Inflammatory macrophage treated with lipopolysaccharide for 4 hours (primary cell): ENCODE measurements at regions not wholly inside any gene's neighbourhood (a gene's known extent, or its start where the extent isn't known, plus 50 kb on each side); places are given as distances from the start of the nearest gene placed in this dataset.
A peak's percentile ranks its signal among the peaks of the same experiment; 100 is the strongest.
"Not testable (repeated sequence)": the region's sequence is repeated elsewhere in the genome, so short reads cannot be mapped to it uniquely, and the experiment has no call there.

Experiments used
- DNase-seq: peaks from one replicate; pipeline ENCODE4 v3.0.0-alpha.2; 2020

DNA sequence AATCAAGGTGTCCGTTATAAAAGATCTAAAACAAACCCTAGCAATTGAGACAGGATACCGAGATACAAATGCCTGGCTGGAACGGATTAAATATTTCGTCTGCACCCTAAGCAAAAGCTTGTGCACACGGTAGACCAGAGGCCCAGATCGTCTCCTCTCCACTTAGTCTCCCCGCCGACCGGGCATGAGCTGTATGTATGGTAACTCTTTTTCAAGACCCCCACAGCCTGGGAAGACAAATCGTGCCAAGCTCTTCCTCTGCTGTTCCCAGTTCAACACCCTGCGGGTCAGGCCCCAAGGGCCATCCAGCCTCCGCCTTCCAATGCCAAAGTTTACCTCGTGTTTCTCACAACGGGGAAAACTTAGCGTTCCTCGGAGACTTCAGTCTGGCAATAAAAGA is 285.7 kb upstream of the GALNT17 start:
- no peak for DNase-seq

GRCh38 chr7:70849580-70850235 is 282.2 kb upstream of the GALNT17 start:
- no peak for DNase-seq

- no peak for DNase-seq
These were observed 276.6 kb upstream of the GALNT17 start for GRCh38 chr7:70855373-70855772.

GRCh38 chr7:70856901-70857630 is 274.9 kb upstream of the GALNT17 start:
- peak; percentile 48 for DNase-seq

DNA sequence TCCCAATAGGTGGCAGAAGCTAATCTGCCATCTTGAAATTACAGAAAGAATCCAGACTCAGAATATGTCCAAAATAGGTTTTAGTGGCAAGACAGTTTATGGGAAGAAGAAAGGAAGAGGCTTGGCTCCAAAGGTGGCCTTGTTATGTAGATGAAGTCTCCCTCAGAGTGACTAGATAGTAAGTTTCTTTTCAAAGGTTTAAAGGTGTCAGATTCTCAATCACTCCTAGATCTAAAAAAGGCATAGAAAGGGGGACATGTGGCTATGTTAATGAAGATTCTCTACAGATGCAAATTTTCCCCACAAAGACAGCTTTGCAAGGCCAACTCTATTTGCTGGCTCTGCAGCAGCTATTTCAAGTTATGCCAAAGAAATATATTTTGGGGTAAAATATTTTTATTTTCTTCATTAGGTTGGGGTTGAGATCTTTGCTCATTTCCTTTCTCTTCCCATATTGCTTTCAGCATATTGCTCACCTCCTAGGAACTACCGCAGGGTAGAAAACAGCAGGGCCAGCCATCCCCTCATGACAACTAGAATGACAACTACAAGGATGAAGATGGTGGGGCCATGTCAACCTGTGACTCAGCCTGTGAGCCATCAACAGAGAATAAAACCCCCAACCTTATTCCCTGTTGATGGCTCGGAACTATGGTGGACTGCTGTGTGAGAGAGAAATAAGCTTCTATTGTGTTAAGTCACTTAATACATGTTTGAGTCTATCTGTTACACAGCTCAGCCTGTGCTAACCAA is 274.0 kb upstream of the GALNT17 start:
- no peak for DNase-seq

GRCh38 chr7:70867513-70867912 is 264.4 kb upstream of the GALNT17 start:
- no peak for DNase-seq

GRCh38 chr7:70870349-70870748 is 261.6 kb upstream of the GALNT17 start:
- no peak for DNase-seq

- DNase-seq, result no peak
These were observed 259.8 kb upstream of the GALNT17 start for GRCh38 chr7:70872188-70872587.

DNA sequence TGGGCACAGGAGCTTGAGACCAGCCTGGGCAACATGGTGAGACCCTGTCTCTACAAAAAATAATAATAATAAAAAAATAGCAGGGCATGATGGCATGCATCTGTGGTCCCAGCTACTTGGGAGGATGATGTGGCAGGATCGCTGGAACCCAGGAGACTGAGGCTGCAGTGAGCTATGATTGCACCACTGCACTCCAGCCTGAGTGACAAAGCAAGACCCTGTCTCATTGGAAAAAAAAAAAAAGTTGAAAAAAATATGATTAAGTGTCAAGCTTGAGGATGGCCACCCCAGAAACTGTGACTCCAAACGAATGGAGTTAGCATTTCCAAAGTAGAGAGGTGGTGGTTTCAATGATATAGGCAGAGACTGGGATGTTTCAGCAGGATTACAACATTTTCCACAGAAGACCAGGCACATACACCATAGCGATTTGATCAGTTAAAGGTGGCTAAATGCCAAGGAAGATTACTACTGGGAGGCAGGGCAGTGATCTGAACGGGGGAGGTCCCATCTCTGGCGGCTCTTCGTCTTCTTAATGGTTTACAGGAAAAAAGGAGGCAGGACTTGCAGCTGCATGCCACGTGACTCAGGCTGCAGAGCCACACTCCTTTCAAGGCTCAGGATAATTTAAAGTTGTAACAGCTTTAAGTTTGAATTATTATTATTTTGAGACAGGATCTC is 250.6 kb upstream of the GALNT17 start:
- DNase-seq, result no peak

GRCh38 chr7:70883750-70884439 is 248.0 kb upstream of the GALNT17 start:
- DNase-seq, result no peak

- DNase-seq, result no peak
These were observed 247.5 kb upstream of the GALNT17 start for GRCh38 chr7:70884440-70884764.

DNA sequence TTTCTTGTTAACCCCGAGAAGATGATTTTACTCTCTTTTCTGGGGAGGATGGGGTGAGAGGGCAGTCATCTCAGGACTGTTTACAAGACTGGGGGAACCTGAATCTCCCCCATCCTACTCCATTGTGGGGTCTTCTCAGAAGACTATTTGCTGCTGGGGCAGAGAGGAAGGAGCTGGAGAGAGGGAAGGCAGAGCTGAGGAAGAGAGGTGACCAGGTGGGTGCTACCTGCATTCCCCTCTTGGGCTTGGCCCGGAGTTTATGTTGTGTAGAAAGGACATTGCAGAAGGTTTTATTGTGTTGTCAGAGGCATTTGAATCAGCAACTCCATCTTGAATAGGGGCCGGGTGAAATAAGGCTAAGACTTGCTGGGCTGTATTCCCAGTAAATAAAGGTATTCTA is 247.1 kb upstream of the GALNT17 start:
- DNase-seq, result no peak

GRCh38 chr7:70886547-70886946 is 245.4 kb upstream of the GALNT17 start:
- no peak for DNase-seq

DNA sequence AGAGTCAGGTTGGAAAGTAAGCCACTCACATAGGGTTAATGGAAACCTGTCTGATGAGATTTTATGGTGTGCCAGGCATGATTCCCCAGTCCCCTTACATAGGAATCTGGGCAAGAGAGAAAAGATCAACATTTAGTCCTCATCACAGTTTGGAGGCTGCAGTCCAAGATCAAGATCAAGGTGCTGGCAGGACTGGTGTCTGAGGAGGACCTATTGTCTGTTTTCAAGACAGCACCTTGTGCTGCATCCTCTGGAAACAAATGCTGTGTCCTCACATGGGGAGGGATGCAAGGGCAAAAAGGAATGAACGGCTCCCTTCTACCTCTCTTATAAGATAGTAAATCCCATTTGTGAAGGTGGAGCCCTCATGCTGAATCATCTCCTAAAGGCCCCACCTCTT is 244.8 kb upstream of the GALNT17 start:
- DNase-seq, result no peak

- DNase-seq, result no peak
These were observed 241.6 kb upstream of the GALNT17 start for GRCh38 chr7:70890147-70890969.

DNA sequence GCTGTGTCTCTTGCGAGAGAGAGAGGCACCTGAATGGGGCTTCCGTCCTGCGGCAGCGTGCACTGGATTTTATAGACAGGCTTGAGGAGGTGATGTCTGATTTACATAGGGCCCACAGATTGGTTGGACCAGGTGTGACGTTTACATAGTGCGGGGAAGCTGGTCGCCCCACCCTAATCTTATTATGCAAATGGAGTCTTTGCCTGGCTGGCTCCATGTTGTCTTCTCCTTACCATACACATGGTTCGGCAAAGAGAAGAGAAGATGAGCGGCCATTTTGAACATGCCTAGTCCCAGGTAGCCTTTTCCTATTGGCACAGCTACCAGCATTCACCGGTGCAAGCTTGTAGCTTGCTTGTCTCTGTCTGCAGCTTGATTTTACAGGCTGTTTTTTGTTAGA is 238.5 kb upstream of the GALNT17 start:
- DNase-seq, result no peak

- DNase-seq, result no peak
These were observed 237.8 kb upstream of the GALNT17 start for GRCh38 chr7:70893971-70894715.

DNA sequence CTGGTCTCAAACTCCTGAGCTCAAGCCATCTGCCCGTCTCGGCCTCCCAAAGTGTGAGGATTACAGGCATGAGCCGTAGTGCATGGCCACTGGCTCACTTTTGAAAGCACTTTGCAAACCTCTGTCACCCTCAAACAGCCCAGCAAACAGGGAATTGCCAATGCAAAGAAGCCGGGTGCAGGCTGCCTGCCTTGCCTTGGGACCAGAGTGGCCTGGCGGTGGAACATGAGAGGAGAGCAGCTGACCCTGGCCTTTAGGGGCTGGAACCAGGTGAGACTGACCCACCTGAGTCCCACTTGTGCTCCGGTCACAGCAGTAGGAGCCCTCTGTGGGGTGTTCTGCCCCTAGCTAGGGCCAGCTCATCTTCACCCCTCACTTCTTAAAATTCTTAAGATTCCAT is 237.1 kb upstream of the GALNT17 start:
- no peak for DNase-seq

GRCh38 chr7:70895337-70896200 is 236.4 kb upstream of the GALNT17 start:
- DNase-seq, result not testable (repeated sequence)
